Endothelial cell of umbilical vein (primary cell): ENCODE measurements at regions not wholly inside any gene's neighbourhood (a gene's known extent, or its start where the extent isn't known, plus 50 kb on each side); places are given as distances from the start of the nearest gene placed in this dataset.
A peak's percentile ranks its signal among the peaks of the same experiment; 100 is the strongest.
"Not testable (repeated sequence)": the region's sequence is repeated elsewhere in the genome, so short reads cannot be mapped to it uniquely, and the experiment has no call there.

Experiments used
- BruUV-seq: library from RNA; stranded (reverse); fragments of 400-500 nt; replicated peaks from 2 replicates; lab custom pipeline; 2021; lab: Mats Ljungman, UMichigan
- CTCF ChIA-PET: fragments of 300-600, 350-600 bp; sonication (Branson Sonifier 250); formaldehyde crosslinking; loops from one replicate; lab custom pipeline; 2021; ENCODE audit warnings: antibody characterized with exemption, inconsistent platforms; lab: Charles Lee
- POLR2A ChIA-PET: fragments of 300-600, 350-600 bp; sonication (Branson Sonifier 250); formaldehyde crosslinking; loops from one replicate; lab custom pipeline; 2021; ENCODE audit warnings: antibody characterized with exemption, inconsistent platforms; lab: Charles Lee
- DNase-seq: peaks from one replicate; pipeline ENCODE4 v3.0.0-alpha.2; 2011; ENCODE audit warnings: low read depth, low spot score
- FAIRE-seq: peaks from 2 replicates; lab custom pipeline; 2011; peaks lifted over from hg19 to GRCh38; lab: Jason Lieb, UNC
- H2AFZ ChIP-seq: 2 replicates; pipeline ENCODE4 v1.6.0; 2012; ENCODE audit warnings: low read depth, low read length, control low read depth, inconsistent platforms
- H3K27ac ChIP-seq: 2 replicates; pipeline ENCODE4 v1.5.1; 2011; ENCODE audit warnings: low read depth, mild to moderate bottlenecking, control low read depth, low read length, moderate library complexity; ENCODE audit not compliant: insufficient read depth
- H3K27me3 ChIP-seq, 2 experiments: 2 replicates each; pipeline versions ENCODE4 v1.6.0 to v1.6.1; 2011; ENCODE audit warnings: low read length in 2 of 2, mixed read lengths in 1 of 2; ENCODE audit not compliant: control insufficient read depth in 2 of 2, insufficient read depth in 2 of 2
- H3K36me3 ChIP-seq, 2 experiments: 2 replicates in 1 of 2; 3 replicates in 1 of 2; pipeline ENCODE4 v1.5.1; 2011; ENCODE audit warnings: low read length in 2 of 2, mild to moderate bottlenecking in 1 of 2, moderate library complexity in 1 of 2; ENCODE audit not compliant: control insufficient read depth in 2 of 2, insufficient read depth in 2 of 2; ENCODE audit errors: extremely low read depth in 1 of 2
- H3K4me1 ChIP-seq: 3 replicates; pipeline ENCODE4 v1.5.1; 2011; ENCODE audit warnings: mild to moderate bottlenecking, low read length; ENCODE audit not compliant: control insufficient read depth, insufficient read depth; ENCODE audit errors: extremely low read depth
- H3K4me2 ChIP-seq: 2 replicates; pipeline ENCODE4 v1.6.1; 2011; ENCODE audit warnings: low read length, control low read depth, mixed read lengths; ENCODE audit not compliant: insufficient read depth
- H3K4me3 ChIP-seq, 3 experiments: fragments of 200-600 bp in 1 of 3; sonication (generic), shearing (Covaris generic) in 1 of 3; replicated peaks in 1 of 3; 2 replicates each; pipeline ENCODE4 v1.5.1; 2011 to 2016; ENCODE audit warnings: control low read depth in 3 of 3, low read length in 3 of 3, mild to moderate bottlenecking in 2 of 3, inconsistent platforms in 1 of 3, low read depth in 1 of 3, moderate library complexity in 1 of 3; ENCODE audit not compliant: insufficient read depth in 1 of 3
- H3K79me2 ChIP-seq: 2 replicates; pipeline ENCODE4 v1.6.0; 2012; ENCODE audit warnings: low read length, inconsistent platforms; ENCODE audit not compliant: control insufficient read depth, insufficient read depth
- H3K9ac ChIP-seq: replicated peaks from 2 replicates; pipeline ENCODE3; 2011; ENCODE audit warnings: low read length, control low read depth; ENCODE audit not compliant: insufficient read depth; ENCODE audit errors: extremely low read depth
- H3K9me1 ChIP-seq: replicated peaks from 3 replicates; pipeline ENCODE4 v1.6.0; 2011; ENCODE audit warnings: mild to moderate bottlenecking, low read length; ENCODE audit not compliant: control insufficient read depth, insufficient read depth; ENCODE audit errors: extremely low read depth
- H3K9me3 ChIP-seq: replicated peaks from 2 replicates; pipeline ENCODE4 v1.5.1; 2012; ENCODE audit warnings: low read length, inconsistent platforms; ENCODE audit not compliant: control insufficient read depth, insufficient read depth
- H4K20me1 ChIP-seq: replicated peaks from 2 replicates; pipeline ENCODE3; 2011; ENCODE audit warnings: mild to moderate bottlenecking, low read length; ENCODE audit not compliant: control insufficient read depth, insufficient read depth; ENCODE audit errors: extremely low read depth
- EZH2 ChIP-seq: IDR thresholded peaks from 2 replicates; pipeline ENCODE4 v1.6.1; 2012; ENCODE audit warnings: borderline replicate concordance, low read depth, mild to moderate bottlenecking, moderate library complexity, low read length, inconsistent platforms; ENCODE audit not compliant: severe bottlenecking
- FOS ChIP-seq: IDR thresholded peaks from 2 replicates; pipeline ENCODE4 v1.6.1; 2011; ENCODE audit warnings: mild to moderate bottlenecking, low read length, moderate library complexity, borderline replicate concordance; ENCODE audit not compliant: insufficient read depth
- GATA2 ChIP-seq: IDR thresholded peaks from 2 replicates; pipeline ENCODE4 v1.7.0; 2011; ENCODE audit warnings: low read depth, mild to moderate bottlenecking, moderate library complexity, mixed read lengths, low read length; ENCODE audit not compliant: insufficient read length, insufficient read depth
- JUN ChIP-seq: IDR thresholded peaks from 2 replicates; pipeline ENCODE4 v1.6.1; 2011; ENCODE audit warnings: borderline replicate concordance, low read depth; ENCODE audit not compliant: insufficient read length, insufficient read depth
- MYC ChIP-seq: IDR thresholded peaks from one replicate; pipeline ENCODE4 v1.6.1; 2011; ENCODE audit warnings: mild to moderate bottlenecking, low read depth, low read length
- POLR2A ChIP-seq: IDR thresholded peaks from 2 replicates; pipeline ENCODE4 v1.6.1; 2012; ENCODE audit warnings: low read depth, mild to moderate bottlenecking, control low read depth, low read length
- POLR2AphosphoS5 ChIP-seq: IDR thresholded peaks from 2 replicates; pipeline ENCODE4 v1.6.1; 2012; ENCODE audit warnings: low read depth, mild to moderate bottlenecking, control low read depth, low read length, moderate library complexity; ENCODE audit not compliant: insufficient read depth
- dilution Hi-C: fragments of 300-500 bp; cut with MboI; formaldehyde crosslinking; loops from one replicate; pipeline ENCODE4 v1.15.0; 2019; ENCODE audit warnings: low sequenced_read_pairs; ENCODE audit not compliant: extremely low pct_ligation_motif_present
- intact Hi-C: fragments of 100-400 bp; cut with micrococcal nuclease; formaldehyde crosslinking; loops from one replicate; pipeline ENCODE4 v1.10.0; 2022
- TF ChIP-seq, protein P1 (sequence below): IDR thresholded peaks from 2 replicates; pipeline ENCODE4 v1.6.1; 2011; ENCODE audit not compliant: insufficient read depth, insufficient read length
- TF ChIP-seq, protein P2 (sequence below), 2 donors: IDR thresholded peaks; 1 replicate in 1 of 2; 2 replicates in 1 of 2; pipeline ENCODE4 v1.5.1; 2011; ENCODE audit warnings: low read length in 2 of 2, mild to moderate bottlenecking in 2 of 2, moderate library complexity in 2 of 2, control low read depth in 1 of 2, inconsistent platforms in 1 of 2, low read depth in 1 of 2; ENCODE audit not compliant: insufficient read depth in 1 of 2; ENCODE audit errors: extremely low read depth in 1 of 2

DNA sequence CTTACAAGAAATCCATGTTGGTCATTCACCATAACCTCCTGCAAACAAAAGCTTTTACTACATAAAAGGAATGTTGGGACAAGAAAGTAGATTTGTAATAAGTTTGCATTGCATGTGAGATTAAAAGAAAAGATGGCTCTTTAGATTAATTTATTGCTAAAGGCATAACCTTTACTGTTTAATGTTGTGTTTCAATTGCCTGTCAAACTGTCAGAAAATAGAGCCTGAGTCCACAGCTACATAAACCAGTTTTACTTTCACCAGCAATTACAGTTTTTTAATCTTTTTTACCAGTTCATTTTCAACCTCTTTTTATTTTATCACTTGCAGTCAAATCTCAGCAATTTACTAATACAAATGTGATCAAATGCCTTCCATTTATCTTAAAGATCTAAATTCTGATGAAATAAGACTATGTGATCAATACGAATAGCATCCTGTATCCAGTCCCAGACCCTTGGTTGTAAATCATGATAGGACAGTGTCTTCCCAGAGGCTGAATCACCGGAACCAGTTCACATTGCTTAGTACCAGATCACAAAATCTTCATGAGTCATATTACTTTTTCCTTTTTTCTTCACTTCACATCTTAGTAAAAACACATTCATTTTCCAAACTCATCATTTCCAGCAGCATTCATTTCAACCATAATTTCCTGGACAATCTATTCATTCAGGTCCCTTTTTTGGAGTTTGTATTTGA is 95.4 kb upstream of the FRG1 start:
- H3K4me1 ChIP-seq = no peaks in the 10 kb centered on the region
- no peak for FAIRE-seq
- no peak for TF ChIP-seq POLR2A
- TF ChIP-seq EZH2 = no peak
- no peak for TF ChIP-seq GATA2
- TF ChIP-seq, protein P1, sequence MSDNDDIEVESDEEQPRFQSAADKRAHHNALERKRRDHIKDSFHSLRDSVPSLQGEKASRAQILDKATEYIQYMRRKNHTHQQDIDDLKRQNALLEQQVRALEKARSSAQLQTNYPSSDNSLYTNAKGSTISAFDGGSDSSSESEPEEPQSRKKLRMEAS = no peak
- no peak for TF ChIP-seq POLR2AphosphoS5
- TF ChIP-seq FOS = no peak
- TF ChIP-seq MYC = no peak
- TF ChIP-seq, protein P2, sequence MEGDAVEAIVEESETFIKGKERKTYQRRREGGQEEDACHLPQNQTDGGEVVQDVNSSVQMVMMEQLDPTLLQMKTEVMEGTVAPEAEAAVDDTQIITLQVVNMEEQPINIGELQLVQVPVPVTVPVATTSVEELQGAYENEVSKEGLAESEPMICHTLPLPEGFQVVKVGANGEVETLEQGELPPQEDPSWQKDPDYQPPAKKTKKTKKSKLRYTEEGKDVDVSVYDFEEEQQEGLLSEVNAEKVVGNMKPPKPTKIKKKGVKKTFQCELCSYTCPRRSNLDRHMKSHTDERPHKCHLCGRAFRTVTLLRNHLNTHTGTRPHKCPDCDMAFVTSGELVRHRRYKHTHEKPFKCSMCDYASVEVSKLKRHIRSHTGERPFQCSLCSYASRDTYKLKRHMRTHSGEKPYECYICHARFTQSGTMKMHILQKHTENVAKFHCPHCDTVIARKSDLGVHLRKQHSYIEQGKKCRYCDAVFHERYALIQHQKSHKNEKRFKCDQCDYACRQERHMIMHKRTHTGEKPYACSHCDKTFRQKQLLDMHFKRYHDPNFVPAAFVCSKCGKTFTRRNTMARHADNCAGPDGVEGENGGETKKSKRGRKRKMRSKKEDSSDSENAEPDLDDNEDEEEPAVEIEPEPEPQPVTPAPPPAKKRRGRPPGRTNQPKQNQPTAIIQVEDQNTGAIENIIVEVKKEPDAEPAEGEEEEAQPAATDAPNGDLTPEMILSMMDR (IDR thresholded peaks at IDR 0.05; ENCODE audit: extremely low read depth in 1 of 2, insufficient read depth in 1 of 2, low read depth in 1 of 2, low read length in 2 of 2) = no peak
- no peak for TF ChIP-seq JUN

DNA sequence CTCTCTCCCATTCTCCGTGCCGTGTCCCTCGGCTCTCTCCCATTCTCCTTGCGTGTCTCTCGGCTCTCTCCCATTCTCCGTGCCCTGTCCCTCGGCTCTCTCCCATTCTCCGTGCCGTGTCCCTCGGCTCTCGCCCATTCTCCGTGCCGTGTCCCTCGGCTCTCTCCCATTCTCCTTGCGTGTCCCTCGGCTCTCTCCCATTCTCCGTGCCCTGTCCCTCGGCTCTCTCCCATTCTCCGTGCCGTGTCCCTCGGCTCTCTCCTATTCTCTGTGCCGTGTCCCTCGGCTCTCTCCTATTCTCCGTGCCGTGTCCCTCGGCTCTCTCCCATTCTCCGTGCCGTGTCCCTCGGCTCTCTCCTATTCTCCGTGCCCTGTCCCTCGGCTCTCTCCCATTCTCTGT is 94.6 kb upstream of the FRG1 start:
- POLR2A ChIA-PET, H3K27ac ChIP-seq, BruUV-seq, dilution Hi-C loops, H2AFZ ChIP-seq, H3K4me3 ChIP-seq, H3K27me3 ChIP-seq, H3K9ac ChIP-seq, H3K9me1 ChIP-seq, H3K36me3 ChIP-seq, DNase-seq, H3K79me2 ChIP-seq, H4K20me1 ChIP-seq, intact Hi-C loops, H3K4me2 ChIP-seq, CTCF ChIA-PET, H3K4me1 ChIP-seq, H3K9me3 ChIP-seq: not testable (repeated sequence)
- FAIRE-seq = peak; percentile 70

More for the DNA sequence above, 95.4 kb upstream of the FRG1 start:
- no peaks in the 10 kb centered on the region for H3K36me3 ChIP-seq
- dilution Hi-C loops = no loop called here
- no peak overlapping the region for H2AFZ ChIP-seq
- no peak overlapping the region for H3K4me2 ChIP-seq
- H3K9me3 ChIP-seq = peaks cover 10% of the 10 kb centered on the region
- no peaks in the 10 kb centered on the region for H3K79me2 ChIP-seq
- H4K20me1 ChIP-seq = no peaks in the 10 kb centered on the region
- intact Hi-C loops = no loop called here
- no peak overlapping the region for H3K4me3 ChIP-seq
- H3K9me1 ChIP-seq = no peaks in the 10 kb centered on the region
- H3K9ac ChIP-seq = no peak overlapping the region
- no peak overlapping the region for H3K27ac ChIP-seq
- CTCF ChIA-PET = no interaction called here
- BruUV-seq = no TSS peak
- H3K27me3 ChIP-seq = no peaks in the 10 kb centered on the region
- POLR2A ChIA-PET = no interaction called here
- DNase-seq = no peak

DNA sequence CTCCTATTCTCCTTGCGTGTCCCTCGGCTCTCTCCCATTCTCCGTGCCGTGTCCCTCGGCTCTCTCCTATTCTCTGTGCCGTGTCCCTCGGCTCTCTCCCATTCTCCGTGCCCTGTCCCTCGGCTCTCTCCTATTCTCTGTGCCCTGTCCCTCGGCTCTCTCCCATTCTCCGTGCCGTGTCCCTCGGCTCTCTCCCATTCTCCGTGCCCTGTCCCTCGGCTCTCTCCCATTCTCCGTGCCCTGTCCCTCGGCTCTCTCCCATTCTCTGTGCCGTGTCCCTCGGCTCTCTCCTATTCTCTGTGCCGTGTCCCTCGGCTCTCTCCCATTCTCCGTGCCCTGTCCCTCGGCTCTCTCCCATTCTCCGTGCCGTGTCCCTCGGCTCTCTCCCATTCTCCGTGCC is 94.1 kb upstream of the FRG1 start:
- H3K27me3 ChIP-seq, FAIRE-seq, intact Hi-C loops, H4K20me1 ChIP-seq, H3K9ac ChIP-seq, BruUV-seq, H3K9me1 ChIP-seq, dilution Hi-C loops, H3K9me3 ChIP-seq, H3K36me3 ChIP-seq, H2AFZ ChIP-seq, DNase-seq, H3K27ac ChIP-seq, CTCF ChIA-PET, H3K4me3 ChIP-seq, H3K79me2 ChIP-seq, H3K4me1 ChIP-seq, POLR2A ChIA-PET, H3K4me2 ChIP-seq: not testable (repeated sequence)
